LNCaP clone FGC (cell line): ENCODE measurements at regions not wholly inside any gene's neighbourhood (a gene's known extent, or its start where the extent isn't known, plus 50 kb on each side); places are given as distances from the start of the nearest gene placed in this dataset.

Experiments used
- DNase-seq: peaks from one replicate; pipeline ENCODE4 v3.0.0-alpha.2; 2011; ENCODE audit warnings: low read depth
- H3K4me3 ChIP-seq: 2 replicates; pipeline ENCODE4 v1.5.1; 2011; ENCODE audit warnings: mild to moderate bottlenecking, low read depth, low read length, control low read depth
- CTCF ChIP-seq: IDR thresholded peaks from 2 replicates; pipeline ENCODE4 v1.5.1; 2012; ENCODE audit warnings: mild to moderate bottlenecking; ENCODE audit not compliant: control insufficient read depth, insufficient read depth; ENCODE audit errors: extremely low read depth

GRCh38 chr17:36680701-36681202 lies 79.4 kb downstream of the MRM1 start:
- H3K4me3 ChIP-seq: no peak overlapping the region
- no peak for TF ChIP-seq CTCF
- DNase-seq: no peak

- DNase-seq: no peak
- no peak overlapping the region for H3K4me3 ChIP-seq
- no peak for TF ChIP-seq CTCF
These were observed 81.4 kb downstream of the MRM1 start for GRCh38 chr17:36682773-36683172.

- no peak for TF ChIP-seq CTCF
- no peak for DNase-seq
- no peak overlapping the region for H3K4me3 ChIP-seq
These were observed 82.0 kb downstream of the MRM1 start for GRCh38 chr17:36683387-36683786.

- DNase-seq: no peak
- no peak for TF ChIP-seq CTCF
- H3K4me3 ChIP-seq: no peak overlapping the region
These were observed 82.8 kb downstream of the MRM1 start for GRCh38 chr17:36684134-36684533.

- H3K4me3 ChIP-seq: no peak overlapping the region
- no peak for TF ChIP-seq CTCF
- DNase-seq: no peak
These were observed 84.8 kb downstream of the MRM1 start for GRCh38 chr17:36686123-36686669.

- no peak for TF ChIP-seq CTCF
- DNase-seq: no peak
- H3K4me3 ChIP-seq: no peak overlapping the region
These were observed 86.4 kb downstream of the MRM1 start for GRCh38 chr17:36687736-36688135.

- TF ChIP-seq CTCF: no peak
- no peak overlapping the region for H3K4me3 ChIP-seq
- no peak for DNase-seq
These were observed 87.8 kb downstream of the MRM1 start for GRCh38 chr17:36689089-36689667.
